GM21390 (cell line): ENCODE measurements at regions not wholly inside any gene's neighbourhood (a gene's known extent, or its start where the extent isn't known, plus 50 kb on each side); places are given as distances from the start of the nearest gene placed in this dataset.
"Not testable (repeated sequence)": the region's sequence is repeated elsewhere in the genome, so short reads cannot be mapped to it uniquely, and the experiment has no call there.

ENCODE experiments used
- ATAC-seq: cut with Tn5 transposase; IDR thresholded peaks from one replicate; pipeline ENCODE4 v1.9.1; 2021; ENCODE audit not compliant: unreplicated experiment

- no peak for ATAC-seq
Measured at GRCh38 chr6:11961923-11962322, 50.2 kb upstream of the HIVEP1 start.

DNA sequence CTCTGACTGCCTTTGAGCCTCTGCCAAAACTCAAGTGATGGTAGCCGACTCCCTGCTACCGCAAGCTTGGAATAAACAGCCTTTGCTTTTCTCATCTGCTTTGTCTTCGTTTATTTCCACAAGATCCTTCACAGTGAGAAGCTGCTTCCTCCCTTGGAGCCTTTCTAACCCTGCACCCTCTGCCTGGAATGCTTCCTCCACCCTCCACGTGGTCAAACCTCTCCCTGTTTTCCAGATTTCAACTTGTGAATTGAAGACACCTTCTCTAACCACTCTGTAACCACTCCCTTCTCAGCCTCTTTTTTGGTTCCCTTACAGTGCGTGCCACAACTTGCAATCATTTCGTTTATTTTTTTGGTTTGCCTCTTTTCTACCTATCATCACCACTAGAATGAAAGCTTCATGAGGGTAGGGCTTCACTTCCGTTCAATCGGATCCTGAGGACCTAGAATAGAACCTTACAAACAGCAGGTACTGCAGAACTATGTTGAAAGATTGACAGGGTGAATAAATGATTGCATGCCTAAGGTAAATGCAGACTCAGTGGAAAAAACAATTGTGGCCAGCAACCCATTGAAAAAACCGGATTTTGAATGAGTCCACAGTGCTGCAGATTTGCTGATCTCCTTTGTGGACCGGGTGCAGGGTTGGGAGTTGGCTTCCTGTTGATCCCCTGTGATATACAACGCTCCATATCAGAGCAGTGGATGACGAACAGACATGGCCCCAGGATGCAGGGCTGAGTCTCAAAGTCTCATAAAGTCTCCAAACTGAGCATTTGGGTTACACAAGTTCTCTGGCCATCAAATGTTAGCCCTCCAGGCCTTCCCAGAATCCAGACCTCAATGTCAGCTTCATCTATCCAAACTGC lies 51.0 kb upstream of the HIVEP1 start:
- ATAC-seq, result no peak

DNA sequence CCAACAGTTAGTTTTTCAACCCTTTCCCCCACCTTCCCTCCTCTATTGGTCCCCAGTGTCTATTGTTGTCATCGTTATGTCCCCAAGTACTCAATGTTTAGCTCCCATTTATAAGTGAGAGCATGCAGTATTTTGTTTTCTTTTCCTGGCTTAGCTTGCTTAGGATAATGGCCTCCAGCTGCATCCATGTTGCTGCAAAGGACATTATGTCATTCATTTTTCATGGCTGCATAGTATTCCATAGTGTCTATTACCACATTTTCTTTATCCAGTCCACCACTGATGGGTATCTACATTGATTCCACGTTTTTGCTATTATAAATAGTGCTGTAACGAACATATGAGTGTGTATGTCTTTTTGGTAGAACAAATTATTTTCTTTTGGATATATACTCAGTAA lies 55.3 kb upstream of the HIVEP1 start:
- no peak for ATAC-seq

GRCh38 chr6:11953641-11954040 lies 58.5 kb upstream of the HIVEP1 start:
- no peak for ATAC-seq

DNA sequence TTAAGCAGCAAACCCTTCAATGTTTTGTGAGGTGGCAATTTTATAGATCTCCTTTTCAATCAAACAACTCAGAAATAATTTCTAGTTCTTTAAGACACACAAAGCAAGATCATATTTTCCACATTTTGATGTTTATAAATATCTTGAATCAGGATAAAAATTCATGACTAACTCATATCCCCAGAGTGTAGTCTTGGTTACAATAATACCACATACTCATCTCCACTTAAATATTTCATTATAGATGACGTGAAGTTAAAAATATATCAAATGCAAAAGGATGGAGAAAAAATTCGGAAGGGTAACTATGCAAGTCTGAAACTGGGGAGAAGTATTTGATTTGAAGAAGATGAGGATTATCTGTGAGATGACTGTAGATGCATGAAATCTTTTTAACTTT lies 59.8 kb upstream of the HIVEP1 start:
- no peak for ATAC-seq

DNA sequence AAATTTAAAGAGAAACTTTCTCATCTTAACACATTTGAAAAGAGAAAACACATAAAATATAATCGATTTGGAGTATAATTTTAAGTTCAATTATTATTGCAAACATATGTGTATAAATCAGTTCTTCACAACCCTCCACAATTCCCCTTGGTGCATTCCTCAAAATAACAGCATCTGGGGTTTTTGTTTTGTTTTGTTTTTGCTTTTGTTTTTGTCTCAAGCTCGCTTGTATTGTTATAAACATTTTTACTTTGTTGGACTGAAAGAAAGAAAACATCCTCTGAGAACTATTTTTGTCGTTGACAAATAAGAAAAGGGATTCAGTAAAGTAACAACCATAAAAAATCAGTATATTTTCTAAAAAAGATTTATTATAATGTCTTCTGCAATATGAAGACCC lies 60.2 kb upstream of the HIVEP1 start:
- no peak for ATAC-seq

- ATAC-seq, result no peak
Measured at GRCh38 chr6:11950109-11950508, 62.0 kb upstream of the HIVEP1 start.

DNA sequence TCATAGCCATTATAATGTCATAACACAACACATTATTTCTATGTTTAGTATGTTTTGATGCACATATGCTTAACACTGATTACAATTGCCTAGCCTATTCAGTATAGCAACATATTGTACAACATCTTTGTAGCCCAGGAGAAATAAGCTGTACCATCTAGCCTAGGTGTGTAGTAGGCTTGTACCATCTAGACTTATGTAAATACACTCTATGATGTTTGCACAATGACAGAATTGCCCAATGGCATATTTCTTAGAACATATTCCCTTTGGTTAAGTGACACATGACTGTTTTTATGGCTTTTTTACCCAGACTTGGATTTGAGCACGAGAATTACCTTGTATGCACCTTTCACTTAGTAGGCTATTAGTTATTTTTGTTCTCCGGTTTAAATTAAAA lies 64.5 kb upstream of the HIVEP1 start:
- no peak for ATAC-seq

DNA sequence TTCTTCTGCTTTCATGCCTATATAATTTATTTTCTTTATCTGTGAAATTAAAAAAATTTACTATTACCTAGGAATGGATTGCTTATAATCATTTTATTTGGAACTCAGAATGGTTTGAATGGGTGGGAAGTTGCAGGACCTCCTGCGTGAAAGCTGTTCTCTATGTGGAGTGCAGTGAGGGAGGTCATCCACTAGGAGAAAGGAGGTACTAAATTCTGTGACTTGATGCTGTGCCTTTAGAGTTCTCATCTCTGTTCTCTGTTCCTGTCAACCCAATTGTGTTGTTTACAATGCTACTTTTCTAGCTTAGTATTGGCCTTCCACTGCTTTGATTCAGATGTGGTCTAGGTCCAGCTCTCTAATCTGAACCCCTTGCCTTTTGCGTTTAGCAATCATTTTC lies 65.0 kb upstream of the HIVEP1 start:
- no peak for ATAC-seq

- no peak for ATAC-seq
Measured at GRCh38 chr6:11944111-11944510, 68.0 kb upstream of the HIVEP1 start.

DNA sequence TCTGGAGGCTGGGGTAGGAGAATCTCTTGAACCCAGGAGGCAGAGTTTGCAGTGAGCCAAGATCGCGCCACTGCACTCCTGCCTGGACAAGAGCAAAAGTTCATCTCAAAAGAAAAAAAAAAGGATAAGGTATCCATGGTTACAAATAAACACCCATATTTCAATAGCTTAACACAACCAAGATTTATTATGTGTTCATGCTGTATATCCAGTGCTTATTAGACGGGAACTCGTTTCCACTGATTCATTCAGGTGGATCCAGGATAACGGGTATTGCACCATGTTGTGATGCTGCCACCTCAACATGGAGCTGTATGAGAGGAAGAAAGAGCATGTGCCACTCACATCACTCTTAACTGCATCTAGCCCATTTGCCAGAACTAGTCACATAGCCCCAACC lies 69.1 kb upstream of the HIVEP1 start:
- no peak for ATAC-seq

- no peak for ATAC-seq
Measured at GRCh38 chr6:11942185-11942864, 69.8 kb upstream of the HIVEP1 start.

DNA sequence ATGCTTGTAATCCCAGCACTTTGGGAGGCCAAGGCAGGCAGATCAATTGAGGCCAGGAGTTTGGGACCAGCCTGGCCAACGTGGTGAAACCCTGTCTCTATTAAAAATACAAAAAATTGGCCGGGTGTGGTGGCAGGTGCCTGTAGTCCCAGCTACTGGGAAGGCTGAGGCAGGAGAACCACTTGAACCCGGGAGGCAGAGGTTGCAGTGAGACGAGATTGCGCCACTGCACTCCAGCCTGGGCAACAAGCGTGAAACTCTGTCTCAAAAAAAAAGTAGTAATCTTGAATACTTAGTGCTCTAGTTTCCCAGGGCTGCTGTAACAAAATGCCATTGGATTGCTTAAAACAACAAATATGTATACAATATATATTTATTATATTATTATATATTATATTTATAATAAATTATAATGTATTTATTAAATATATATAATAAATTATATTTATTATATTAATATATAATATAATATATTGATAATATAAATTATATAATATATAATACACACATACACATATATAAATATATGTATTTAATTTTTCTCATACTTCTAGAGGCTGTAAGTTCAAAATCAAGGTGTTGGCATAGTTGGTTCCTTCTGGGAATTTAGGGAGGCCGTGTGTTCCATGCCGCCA lies 71.5 kb upstream of the HIVEP1 start:
- ATAC-seq, result not testable (repeated sequence)

DNA sequence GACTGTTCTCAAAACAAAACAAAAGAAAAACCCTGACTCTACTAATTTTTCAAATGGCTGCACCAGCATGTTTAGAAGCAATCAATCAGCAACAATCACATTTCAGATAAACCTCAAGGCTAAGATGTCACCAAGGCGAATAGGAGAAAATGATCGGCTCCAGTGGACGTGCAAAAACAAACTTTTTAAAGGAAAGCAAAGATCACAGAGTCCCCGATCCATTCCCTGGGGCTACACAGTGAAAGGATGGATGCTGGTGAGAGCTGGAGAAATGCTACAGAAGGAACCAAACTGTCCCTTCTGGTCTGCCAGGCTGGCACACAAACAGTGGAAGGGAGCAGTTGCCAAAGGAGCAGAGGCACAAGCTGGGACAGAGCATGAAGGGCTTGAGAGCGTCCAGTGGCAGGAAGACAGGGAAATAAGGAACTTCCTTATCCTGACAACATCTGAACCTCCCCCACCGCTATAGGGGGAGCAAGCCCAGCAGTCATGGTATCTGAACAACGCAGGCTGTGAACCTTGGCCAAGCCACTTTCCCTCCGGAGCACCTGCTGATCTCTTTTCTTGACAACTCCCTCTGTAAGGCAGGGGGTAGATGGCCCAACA lies 73.7 kb upstream of the HIVEP1 start:
- ATAC-seq, result no peak

- ATAC-seq, result no peak
Measured at GRCh38 chr6:11934638-11935037, 77.5 kb upstream of the HIVEP1 start.

GRCh38 chr6:11932892-11933291 lies 79.2 kb upstream of the HIVEP1 start:
- ATAC-seq, result not testable (repeated sequence)

DNA sequence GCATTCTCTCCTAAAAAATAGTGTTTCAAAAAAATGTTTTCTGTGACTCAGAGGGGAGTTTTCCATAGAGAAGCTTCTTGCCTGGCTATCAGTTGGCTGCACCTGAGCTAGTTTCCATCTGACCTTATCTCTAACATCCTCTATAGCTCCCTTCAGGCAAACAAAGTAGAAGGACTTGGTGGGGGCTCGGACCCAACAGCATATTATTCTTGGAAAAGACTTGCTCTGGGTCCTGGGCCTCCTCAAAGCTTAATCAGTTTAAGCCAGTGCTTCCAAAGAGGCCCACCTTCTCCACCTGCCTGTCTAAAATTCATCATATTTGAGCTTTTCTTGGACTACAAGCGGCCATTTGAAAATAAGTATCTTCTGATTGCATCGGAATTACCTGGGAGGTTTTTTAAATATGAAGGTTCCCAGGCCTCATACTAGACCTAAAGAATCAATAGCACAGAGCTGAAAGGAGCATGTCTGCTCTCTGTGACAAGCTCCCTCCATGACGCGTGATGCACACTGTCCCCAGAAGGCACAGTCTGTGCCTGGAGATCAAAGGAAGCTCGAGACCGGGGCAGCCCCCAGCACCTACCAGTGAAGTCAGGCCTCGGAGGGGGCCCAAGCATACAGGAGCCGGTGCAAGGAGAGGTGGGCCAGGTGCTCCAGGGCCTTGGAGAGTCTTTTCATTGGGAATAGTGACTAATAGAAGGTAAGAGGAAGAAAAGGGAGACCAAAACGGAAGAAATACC lies 80.6 kb upstream of the HIVEP1 start:
- no peak for ATAC-seq

DNA sequence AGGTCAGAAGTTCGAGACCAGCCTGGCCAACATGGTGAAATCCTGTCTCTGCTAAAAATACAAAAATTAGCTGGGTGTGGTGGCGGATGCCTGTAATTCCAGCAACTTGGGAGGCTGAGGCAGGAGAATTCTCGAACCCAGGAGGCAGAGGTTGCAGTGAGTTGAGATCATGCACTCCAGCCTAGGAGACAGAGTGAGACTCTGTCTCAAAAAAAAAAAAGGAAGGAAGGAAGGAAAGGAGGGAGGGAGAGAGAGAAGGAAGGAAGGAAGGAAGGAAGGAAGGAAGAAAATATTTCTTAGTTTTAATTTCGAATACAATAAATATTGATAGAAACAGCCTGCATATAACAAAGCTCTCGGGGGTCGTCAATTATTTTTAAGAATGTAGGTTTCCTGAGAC lies 81.3 kb upstream of the HIVEP1 start:
- not testable (repeated sequence) for ATAC-seq

- no peak for ATAC-seq
Measured at GRCh38 chr6:11930240-11930639, 81.9 kb upstream of the HIVEP1 start.

- ATAC-seq, result no peak
Measured at GRCh38 chr6:11929241-11929835, 82.8 kb upstream of the HIVEP1 start.
